Uterus (tissue), 2 donors: ENCODE measurements at regions not wholly inside any gene's neighbourhood (a gene's known extent, or its start where the extent isn't known, plus 50 kb on each side); places are given as distances from the start of the nearest gene placed in this dataset.

Experiments
- POLR2A ChIP-seq, 2 donors: fragments of 450-650 bp; IDR thresholded peaks; one replicate each; pipeline ENCODE4 v1.6.1; 2016; ENCODE audit warnings: antibody characterized with exemption in 2 of 2, mild to moderate bottlenecking in 1 of 2, moderate library complexity in 1 of 2
- TF ChIP-seq, protein P1 (sequence below), 4 experiments: fragments of 200-600 bp in 2 of 4; fragments of 450-650 bp in 2 of 4; sonication (generic) in 2 of 4; IDR thresholded peaks; one replicate each; pipeline ENCODE4 v1.5.1; 2016 to 2019; ENCODE audit warnings: antibody characterized with exemption in 4 of 4, mild to moderate bottlenecking in 2 of 4, moderate library complexity in 1 of 4

DNA sequence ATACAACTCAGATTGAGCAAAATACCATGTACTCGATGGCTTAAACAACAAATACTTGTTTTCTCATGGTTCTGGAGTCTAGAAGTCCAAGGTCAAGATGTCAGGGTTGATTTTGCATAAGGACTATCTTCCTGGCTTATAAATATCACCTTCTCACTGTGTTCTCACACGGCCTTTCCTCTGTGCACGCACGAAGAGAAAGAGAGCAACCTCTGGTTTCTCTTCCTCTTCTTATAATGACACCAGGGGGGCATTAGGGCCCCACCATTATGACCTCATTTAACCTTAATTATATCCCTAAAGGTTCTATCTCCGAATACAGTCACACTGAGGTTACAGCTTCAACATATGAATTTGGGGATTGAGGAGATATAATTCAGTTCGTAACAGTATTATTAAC is 504.0 kb downstream of the MAGEE1 start:
- TF ChIP-seq, protein P1, sequence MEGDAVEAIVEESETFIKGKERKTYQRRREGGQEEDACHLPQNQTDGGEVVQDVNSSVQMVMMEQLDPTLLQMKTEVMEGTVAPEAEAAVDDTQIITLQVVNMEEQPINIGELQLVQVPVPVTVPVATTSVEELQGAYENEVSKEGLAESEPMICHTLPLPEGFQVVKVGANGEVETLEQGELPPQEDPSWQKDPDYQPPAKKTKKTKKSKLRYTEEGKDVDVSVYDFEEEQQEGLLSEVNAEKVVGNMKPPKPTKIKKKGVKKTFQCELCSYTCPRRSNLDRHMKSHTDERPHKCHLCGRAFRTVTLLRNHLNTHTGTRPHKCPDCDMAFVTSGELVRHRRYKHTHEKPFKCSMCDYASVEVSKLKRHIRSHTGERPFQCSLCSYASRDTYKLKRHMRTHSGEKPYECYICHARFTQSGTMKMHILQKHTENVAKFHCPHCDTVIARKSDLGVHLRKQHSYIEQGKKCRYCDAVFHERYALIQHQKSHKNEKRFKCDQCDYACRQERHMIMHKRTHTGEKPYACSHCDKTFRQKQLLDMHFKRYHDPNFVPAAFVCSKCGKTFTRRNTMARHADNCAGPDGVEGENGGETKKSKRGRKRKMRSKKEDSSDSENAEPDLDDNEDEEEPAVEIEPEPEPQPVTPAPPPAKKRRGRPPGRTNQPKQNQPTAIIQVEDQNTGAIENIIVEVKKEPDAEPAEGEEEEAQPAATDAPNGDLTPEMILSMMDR (IDR thresholded peaks at IDR 0.05) = no peak
- TF ChIP-seq POLR2A (IDR thresholded peaks at IDR 0.05) = no peak
